Non-pigmented ciliary epithelial cell (primary cell): ENCODE measurements at regions not wholly inside any gene's neighbourhood (a gene's known extent, or its start where the extent isn't known, plus 50 kb on each side); places are given as distances from the start of the nearest gene placed in this dataset.

Experiments
- DNase-seq: peaks from one replicate; pipeline ENCODE4 v3.0.0-alpha.2; 2010; ENCODE audit warnings: low read depth

DNA sequence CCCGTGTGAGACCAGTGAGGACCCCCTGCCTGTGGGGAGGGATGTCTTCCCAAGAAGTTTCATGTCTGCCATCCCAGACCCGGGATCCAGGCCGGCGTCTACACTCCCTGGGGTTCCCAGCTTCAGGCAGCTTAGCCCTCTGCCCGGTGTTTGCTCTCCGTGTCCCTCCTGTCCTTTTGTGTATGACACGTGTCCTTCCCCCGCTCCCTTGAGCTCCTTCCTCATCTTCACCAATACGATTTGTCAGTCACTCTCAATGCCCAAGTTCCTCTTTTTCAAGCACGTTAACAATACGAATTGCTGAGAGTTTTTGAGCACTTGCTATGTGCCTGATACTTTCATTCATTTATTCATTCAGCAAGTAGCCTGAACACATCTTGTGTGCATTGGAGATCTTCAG is 115.6 kb upstream of the PTPN1 start:
- DNase-seq: no peak

DNA sequence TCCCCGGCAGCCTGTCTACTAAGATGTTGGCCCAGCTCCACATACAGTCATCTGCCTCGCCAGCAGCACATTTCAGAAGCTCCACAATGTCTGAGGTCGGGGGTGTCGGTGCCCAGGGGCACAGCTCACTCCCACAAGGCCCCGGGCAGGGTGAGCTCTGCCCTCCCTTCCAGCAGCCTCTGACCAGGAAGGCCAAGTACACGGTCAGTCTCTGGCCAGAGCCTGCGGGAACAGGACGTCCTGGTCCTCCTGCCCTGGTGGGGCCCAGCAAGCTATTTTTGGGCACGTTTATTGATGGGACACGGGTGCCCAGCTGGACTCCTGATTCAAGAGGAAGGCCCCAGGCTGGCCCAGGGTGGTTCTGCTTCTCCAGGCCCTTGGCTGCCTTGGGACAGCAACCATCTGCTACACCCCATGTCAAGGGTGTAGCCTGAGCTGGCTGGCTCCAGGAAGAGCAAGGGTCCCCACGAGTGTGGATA is 114.9 kb upstream of the PTPN1 start:
- no peak for DNase-seq

DNA sequence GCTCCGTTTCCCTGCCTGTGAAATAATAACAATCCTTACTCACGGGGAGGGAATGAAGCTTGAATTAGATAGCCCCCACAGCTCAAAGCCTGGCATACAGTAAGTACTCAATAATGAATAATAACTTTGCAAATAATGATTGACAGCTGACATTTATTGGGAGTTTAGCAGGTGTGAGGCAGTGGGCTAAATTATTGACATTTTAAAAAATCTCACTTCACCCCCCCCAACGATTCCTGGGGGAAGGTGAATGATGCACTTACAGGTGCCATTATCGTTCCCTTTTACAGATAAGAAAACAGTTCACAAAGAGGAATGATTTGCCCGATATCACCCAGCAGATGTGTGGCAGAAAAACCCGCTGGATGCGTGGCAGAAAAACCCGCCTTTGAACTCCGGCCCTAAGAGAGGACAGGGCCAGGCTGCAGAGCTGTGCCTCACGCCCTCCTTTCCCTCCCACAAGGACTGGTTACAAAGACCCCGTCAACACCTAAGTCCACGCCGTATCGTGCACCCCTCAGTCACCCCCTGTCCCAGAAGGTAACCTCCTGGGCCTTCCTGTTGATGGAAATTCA is 114.2 kb upstream of the PTPN1 start:
- DNase-seq: no peak

DNA sequence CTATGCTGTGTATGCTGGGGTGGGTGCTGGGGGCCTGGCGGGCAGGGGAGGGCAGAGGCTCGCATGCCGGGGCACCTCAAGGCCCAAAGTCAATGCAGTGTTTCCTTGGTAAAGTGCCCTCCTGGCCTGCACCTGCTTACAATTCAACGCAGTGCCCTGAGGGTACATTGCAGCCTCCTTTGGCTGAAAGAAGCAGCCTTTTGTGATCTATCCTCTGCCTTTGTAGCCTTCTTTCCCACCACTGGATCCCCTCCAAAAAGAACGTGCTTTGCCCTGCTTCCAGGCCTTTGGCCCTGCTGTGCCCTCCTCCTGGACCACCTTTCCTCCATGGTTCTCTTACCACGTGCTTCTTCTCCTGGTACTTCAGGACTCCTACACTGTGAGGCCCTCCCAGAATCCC is 113.6 kb upstream of the PTPN1 start:
- DNase-seq: no peak

DNA sequence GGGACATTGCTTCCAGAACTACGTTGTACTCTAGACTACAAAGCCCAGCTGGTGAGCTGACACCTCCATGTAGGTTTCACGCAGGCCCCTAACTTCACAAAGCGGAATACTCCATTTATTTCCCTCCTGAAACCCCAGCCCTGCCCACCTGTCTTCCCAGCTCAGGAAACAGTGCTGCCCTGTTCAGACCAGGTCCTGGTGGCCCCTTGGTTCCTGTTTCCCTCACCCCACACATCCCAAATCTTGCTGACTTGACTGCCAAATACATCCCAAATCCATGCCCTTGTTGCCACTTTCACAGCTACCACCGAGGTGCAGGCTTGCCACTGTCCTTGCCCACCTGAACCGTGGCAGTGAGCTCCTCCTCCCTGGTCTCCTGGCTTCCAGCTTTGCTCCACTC is 113.1 kb upstream of the PTPN1 start:
- no peak for DNase-seq

DNA sequence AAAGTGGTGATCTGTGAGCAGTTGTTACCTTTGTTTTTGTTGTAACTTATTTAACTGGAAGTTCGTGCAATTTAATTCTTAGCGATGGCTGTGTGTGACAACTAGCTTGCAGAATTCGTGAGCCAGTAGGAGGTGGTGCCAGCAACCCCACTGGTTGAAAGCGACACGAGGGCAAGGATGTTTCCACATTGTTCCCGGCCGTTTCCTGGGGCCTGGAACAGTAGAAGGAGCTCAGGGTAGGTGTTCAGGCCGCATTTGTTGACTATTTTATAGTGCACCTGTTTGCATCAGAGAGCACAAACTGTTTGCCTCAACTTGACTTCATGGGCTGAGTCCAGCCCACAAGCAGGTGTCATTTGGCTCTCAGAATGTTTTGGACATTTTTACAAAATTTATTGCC is 112.1 kb upstream of the PTPN1 start:
- no peak for DNase-seq

DNA sequence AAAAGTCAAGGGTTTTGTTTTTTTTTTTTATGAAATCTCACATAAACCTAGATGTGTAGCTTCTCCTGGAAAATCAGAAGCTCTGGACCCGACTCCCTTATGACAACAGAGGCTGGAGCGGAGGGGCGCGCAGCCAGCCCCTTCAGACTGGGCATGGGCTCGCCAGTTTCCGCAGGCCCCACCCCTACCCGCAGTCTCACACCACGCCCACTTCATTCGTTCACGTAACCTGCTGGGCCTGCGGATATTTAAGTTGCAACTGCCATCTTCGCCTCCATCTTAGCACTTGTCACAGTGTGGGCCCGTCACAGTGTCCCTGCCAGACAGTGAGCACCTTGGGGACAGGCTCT is 111.7 kb upstream of the PTPN1 start:
- DNase-seq: no peak

DNA sequence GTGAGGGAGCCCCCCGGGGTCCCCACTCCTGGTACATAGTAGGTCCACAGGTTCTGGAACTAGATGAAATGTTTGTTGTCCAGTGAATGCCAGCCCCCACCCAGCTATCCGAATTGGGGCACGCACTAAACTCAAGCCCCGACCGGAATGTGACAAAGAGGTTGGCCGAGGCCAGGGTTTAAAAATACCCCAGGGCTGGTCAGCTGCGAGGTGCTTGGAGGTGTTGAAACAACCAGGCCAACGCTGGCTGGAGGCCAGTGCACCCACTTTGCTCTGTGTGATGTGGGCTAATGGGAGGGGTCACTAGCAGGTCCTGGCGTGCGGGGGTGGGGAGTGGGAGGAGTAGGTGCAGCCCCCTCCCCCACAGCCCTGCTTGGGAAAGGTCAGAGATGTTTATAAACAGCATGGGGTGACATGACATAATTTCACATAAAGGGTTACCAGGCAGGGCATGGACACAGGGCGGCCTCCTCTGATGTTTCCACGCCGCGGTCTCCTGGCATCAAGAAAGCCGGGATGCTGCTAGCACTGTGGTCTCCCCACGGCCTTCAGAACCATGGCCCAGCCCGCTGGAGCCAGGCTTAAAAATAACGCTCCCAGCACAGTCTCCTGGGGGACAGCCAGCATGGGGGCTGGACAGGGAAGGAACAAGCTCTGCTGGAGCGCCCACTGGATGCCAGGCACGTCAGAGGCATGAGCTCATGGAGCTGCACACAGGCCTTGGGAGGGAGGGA is 111.2 kb upstream of the PTPN1 start:
- DNase-seq: no peak

DNA sequence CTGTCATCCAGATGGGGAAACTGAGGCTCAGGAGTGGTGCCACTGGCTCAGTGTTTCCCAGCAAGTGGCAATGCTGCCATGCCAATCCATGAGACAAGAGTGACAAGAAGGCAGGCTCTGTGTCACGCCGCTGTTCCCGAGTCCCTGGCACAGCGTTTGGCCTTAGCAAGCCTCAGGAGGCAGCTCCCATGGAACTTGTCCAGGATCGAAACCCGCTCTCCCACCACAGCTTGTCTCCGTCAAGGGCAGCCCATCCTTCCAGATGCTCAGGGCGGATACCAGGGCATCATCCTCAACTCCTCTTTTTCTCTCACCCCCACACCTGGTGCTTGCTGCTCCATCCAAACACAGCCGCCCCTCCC is 110.6 kb upstream of the PTPN1 start:
- no peak for DNase-seq

DNA sequence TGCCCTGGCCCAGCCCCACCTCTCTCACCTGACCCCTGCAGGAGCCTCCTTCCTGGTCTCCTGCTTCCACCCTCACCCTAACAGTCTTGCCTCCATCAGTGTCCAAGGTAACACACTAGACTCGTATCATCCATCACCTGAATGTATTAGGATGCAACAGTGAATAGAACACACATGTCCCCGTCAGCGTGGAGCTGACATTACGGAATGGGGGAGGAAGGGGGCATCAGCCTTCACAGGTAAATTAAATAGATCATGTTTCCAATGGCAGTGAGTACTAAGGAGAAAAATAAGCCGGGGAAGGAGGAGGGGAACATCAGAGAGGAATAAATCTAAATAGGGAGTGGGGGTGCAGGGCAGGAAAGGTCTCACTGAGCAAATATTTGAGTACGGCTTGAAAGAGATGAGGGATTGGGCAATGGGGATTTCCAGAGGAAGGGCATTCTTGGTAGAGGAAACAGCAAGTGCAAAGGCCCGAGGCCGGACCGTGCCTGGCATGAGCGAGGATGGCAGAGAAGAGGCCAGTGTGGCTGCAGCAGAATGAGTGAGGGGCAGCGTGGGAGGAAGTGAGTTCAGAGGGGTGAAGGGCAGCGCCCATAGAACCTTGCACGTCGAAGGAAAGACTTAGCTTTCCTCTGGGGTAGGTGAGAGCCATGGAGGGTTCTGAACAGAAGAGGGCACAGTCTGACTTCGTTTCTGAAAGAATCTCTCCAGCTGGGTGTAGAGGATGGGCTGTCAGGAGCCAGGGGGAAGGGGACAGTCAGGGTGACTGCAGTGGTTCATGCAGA is 110.1 kb upstream of the PTPN1 start:
- DNase-seq: no peak

DNA sequence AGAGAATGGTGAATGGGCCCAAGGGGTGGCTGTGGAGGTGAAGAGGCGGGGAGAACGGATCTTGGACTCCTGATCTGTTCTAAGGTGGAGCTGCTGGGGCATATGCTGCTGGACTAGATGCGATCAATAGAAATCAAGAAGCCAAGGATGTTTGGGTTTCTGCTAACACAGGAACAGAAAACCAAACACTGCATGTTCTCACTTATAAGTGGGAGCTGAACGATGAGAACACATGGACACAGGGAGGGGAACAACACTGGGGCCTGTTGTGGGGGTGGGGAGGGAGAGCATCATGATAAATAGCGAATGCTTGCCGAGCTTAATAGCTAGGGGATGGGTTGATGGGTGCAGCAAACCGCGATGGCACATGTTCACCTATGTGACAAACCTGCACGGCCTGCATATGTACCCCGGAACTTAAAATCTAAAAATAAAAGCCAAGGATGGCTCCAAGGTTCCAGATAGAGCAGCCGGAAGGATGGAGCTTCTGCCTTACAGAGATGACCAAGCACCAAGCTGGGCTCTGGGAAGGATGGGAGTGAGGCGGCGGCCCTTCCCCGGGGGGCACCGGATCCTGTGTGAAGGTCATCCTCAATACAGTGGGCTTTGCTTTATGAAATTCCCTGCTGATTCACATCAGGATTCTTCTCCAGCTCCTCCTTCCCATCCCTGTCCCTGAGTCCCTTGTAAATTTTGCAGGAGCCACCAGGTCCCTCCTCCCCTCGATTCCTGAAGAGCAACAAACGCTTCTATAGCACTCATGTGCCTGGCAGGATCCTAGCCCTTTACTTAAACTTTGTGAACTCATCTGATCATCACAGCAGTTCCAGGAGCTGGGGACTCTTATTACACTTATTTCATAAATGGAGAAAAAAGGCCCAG is 109.2 kb upstream of the PTPN1 start:
- no peak for DNase-seq

DNA sequence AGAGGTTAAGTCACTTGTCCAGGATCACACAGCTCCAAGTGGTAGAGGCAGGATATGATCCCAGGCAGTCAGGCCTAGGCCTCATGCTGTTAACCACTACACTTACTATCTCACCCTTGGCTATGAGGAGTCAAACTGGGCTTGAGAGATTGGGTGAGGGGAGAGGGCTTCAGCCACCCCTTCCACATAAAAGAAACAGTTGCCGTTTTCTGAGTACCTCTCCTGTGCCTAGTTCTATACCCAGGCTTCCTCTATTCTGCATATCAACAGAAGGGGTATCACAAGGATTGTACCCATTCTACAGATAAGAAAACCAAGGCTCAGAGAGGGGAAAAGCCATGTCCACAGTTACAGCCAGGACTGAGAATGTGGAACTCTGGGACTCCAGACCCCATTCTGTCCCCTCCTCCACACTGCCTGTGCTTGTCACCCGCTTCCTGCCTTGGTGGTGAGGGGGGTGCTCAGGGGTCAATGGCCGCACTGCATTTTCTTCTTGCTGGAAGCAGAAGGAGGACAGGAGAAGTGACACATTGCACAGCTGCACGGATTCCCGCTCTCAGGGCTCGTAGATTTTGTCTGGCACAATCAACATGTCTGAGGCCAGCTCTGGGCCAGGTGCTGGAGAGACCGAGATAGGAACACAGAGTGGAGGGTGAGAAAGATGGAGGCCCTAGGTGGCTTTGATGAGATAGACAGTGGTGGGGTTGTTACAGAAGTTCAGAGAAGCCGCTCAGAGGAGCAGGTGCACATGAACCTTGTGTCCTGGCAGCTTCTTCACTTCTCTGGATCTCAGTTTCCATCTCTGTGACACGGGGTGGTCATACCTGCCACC is 108.4 kb upstream of the PTPN1 start:
- no peak for DNase-seq

DNA sequence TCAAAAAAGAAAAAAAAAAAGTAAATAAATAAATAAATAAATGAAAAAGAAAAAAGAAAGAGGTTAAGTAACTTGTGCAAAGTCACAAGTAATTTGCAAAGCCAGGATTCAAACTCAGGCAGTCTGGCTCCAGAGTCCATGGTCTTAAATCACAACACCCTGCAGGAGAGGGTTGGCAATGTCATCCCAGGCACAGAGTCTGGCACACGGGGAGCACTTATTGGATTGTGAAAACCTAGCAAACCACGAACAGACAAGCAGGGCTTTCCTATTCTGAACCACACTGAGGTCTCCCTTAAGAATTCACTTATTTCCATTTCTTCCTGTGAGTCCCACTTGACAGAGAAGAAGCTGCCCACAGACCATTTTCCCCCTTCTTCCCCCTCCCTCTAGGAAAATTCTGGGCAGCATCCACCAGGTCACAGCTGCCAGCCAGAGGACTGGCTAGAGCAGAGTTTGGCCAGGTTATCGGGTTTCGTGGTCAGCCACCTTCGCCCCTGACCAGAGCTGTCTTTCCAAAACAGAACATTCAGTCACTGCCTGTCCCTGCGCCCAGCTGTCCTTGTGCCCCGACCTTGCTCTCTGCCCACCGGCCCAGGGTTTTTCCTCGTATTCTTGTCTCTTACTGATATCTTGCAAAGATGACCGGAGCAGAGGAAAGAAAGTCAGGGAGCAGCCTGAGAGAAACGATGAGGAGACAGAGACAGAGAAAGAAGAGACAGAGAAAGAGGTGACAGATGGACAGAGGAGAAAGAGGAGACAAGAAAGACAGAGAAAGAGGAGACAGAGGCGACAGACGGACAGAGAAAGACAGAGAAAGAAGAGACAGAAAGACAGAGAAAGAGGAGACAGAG is 106.4 kb upstream of the PTPN1 start:
- no peak for DNase-seq

DNA sequence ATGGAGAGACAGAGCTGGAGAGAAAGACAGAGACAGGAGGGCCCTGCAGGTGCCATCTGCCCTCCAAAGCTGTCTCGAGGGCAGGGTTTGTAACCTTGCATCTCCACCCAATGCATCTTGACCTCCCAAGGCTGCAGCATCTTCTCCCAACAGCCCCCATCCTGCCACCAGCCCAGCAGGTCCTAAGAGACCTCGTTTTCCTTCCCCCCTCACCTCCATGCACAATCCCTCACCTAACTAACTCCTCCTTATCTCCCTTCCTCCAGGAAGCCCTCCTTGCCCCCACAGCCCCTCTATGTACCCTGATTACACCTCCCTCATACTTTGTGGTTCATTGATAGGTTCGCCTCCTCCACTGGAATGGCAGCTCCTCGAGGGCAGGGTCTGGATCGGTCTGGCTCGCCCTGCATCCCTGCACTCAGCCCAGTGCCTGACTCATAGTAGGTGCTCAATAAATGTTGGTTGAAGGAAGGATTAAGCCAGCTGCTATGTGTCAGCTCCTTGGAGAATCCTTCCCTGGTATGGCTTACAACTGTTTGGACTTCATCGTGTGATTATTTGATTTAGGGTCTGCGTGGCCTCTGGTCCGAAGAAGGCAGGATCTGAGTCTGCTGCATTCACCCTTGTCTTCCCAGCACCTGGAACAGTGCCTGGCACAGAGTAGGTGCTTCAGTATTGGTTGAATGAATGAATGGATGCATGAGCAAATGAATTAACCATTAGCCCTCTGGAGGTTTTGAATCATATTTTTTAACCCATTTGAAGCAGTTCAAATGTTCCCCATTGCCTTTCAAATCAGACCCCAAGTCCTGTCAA is 105.6 kb upstream of the PTPN1 start:
- DNase-seq: no peak

DNA sequence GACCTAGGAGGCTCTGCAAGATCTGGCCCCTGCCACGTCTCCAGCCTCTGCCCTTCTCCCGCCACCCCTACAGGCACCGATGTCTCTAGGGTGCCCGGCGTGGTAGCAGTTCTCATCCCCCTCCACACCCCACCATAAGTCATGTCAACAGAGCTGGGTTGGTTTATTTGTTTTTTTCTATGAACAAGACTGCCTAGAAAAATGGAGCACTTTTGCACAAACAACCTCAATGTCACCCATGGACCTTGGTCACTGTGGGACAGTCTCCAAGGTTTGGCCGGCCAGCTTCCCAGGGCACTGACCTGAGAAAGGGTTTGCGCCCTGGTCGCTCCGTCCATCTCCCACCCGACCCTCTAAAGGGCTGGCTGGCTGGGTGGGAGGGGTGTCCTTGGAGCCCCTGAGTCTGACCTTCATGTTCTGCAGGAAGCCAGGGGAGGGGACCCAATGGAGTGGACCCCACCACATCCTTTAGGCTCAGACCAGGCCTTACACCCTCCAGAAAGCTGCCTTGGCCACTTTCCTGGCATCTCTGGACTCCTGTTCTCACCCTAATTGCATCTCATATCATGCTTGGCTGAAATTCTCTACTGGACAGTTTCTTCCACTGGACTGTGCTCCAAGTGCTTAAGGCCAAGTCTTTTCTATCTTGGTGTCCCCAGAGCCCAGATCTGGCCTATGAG is 104.8 kb upstream of the PTPN1 start:
- DNase-seq: no peak

DNA sequence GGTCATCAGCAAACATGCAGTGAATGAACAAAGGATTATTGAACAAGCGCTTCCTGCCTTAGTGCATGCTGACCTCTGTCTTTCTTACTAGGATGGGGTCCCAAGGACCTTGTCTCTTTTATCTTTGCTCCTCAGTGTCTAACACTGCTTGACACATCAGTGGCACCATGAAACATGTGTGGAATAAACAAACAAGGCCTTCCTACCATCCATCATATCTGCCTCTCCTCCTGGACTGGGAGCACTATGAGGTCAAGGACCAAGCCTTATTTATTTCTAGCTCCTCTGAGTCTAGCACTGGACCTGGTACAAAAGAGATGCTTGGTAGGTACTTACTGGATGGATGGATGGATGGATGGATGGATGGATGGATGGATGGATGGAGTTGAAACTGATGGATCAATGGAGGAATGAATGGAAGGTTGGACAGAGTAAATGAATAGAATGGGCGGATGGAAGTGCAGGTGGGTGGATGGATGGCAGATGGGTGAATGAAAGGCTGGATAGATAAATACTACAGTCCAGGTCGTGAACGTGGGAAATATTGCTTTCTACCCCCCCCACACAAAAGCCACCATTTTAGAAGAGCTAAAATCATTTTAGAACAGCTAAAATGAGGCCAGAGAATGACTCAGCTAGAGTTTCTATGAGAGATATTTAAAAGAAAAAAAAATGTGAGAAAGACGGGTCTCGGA is 104.1 kb upstream of the PTPN1 start:
- DNase-seq: no peak

DNA sequence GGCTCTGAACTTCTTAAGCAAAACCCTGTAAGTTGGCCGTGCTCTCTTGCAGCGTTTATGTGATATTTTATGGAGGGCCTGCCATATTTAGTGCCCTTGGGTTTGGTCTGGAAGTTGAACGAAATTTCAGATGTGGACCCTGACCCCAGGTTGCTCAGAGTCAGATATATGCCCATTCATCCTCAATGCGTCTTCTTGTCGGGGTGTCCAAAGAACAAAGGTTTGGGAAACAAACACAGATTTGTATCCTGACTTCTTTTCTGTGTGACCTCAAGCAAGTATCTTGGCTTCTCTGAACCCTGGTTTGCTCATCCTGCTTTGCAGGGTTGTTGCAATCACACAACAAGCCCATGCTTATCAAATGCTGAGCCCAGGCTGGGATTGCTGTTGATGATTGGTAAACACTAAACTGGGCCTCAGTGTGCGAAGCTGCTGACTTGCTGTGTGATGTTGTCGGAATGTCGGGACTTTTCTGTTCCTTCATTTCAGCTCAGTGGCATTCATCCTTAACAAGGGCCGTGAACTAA is 103.5 kb upstream of the PTPN1 start:
- no peak for DNase-seq
